ENCODE measurements at regions not wholly inside any gene's neighbourhood (a gene's known extent, or its start where the extent isn't known, plus 50 kb on each side); places are given as distances from the start of the nearest gene placed in this dataset.
"Not testable (repeated sequence)": the region's sequence is repeated elsewhere in the genome, so short reads cannot be mapped to it uniquely, and the experiment has no call there.

GRCh38 chr11:116325247-116325646, 447.5 kb downstream of the BUD13 start:
- H3K4me2 ChIP-seq (ENCODE audit: low read depth, low read length), result no peak overlapping the region
- H3K4me3 ChIP-seq (replicated peaks in 1 of 3; ENCODE audit: insufficient read depth in 1 of 3, low read depth in 2 of 3, low read length in 3 of 3), result no peak overlapping the region
- ChIA-PET CTCF (ENCODE audit: low intra/inter-chr PET ratio, low total read pairs) (no interaction called here), POLR2A (no interaction called here)
- 47% methylated on average over 3 of the region's 3 CpGs for WGBS (ENCODE audit: low lambda C conversion rate)
- H3K27ac ChIP-seq (ENCODE audit: extremely low read length, insufficient read depth, low read length), result no peak overlapping the region
- intact Hi-C loops (cut with micrococcal nuclease; ENCODE audit: unreplicated experiment) (no loop called here), in situ Hi-C loops (cut with HindIII; ENCODE audit: extremely low pct_ligation_motif_present, low pct_unique_long_range_greater_than_20kb) (no loop called here)
- 0 out of 2 replicates have a peak, but pooled peaks cover 6% of the 10 kb centered on the region for H3K9me3 ChIP-seq (ENCODE audit: low read length)
- DNase-seq (ENCODE audit: low spot score), result no peak
- FAIRE-seq, result no peak
- no peaks in the 10 kb centered on the region for H3K4me1 ChIP-seq (ENCODE audit: insufficient read depth, low read length)
- no peak overlapping the region for H2AFZ ChIP-seq (ENCODE audit: low read length)
- no peak for ATAC-seq
- H3K9ac ChIP-seq (ENCODE audit: insufficient read depth, low read depth, low read length), result no peak overlapping the region
- no peaks in the 10 kb centered on the region for H3K36me3 ChIP-seq (replicated peaks in 1 of 2; ENCODE audit: control insufficient read depth in 1 of 2, insufficient read depth in 2 of 2, low read length in 2 of 2)
- TF ChIP-seq PHF5A (CRISPR knock-in tag; IDR thresholded peaks at IDR 0.05; ENCODE audit: low read depth, unreplicated experiment) (no peak), ATF7 (IDR thresholded peaks at IDR 0.05) (peak; percentile 47; the same call in 1 of the 2 replicates), ATF7 (CRISPR knock-in tag; IDR thresholded peaks at IDR 0.05) (no peak), CHD2 (IDR thresholded peaks at IDR 0.05; ENCODE audit: low read depth, low read length) (no peak), ZSCAN22 (CRISPR knock-in tag; IDR thresholded peaks at IDR 0.05) (no peak), RAD21 (CRISPR knock-in tag; IDR thresholded peaks at IDR 0.05) (no peak), AFF4 (CRISPR knock-in tag; IDR thresholded peaks at IDR 0.05) (no peak), NR0B2 (CRISPR knock-in tag; IDR thresholded peaks at IDR 0.05) (no peak), U2AF1 (optimal IDR thresholded peaks at IDR 0.05; ENCODE audit: low read depth, low read length) (no peak), FOXC1 (CRISPR knock-in tag; IDR thresholded peaks at IDR 0.05; ENCODE audit: borderline replicate concordance) (no peak), TEF (CRISPR knock-in tag; IDR thresholded peaks at IDR 0.05) (no peak), DNMT1 (CRISPR knock-in tag; IDR thresholded peaks at IDR 0.05) (no peak), PRPF4 (IDR thresholded peaks at IDR 0.05; ENCODE audit: low read depth, low read length, poor library complexity, severe bottlenecking) (no peak), ZNF775 (CRISPR knock-in tag; IDR thresholded peaks at IDR 0.05; ENCODE audit: borderline replicate concordance) (no peak), CEBPB (IDR thresholded peaks at IDR 0.05; ENCODE audit: borderline replicate concordance, low read depth, low read length) (peak; percentile 6; the same call in 1 of the 2 replicates), CHCHD3 (CRISPR knock-in tag; IDR thresholded peaks at IDR 0.05) (no peak)
- no peaks in the 10 kb centered on the region for H3K27me3 ChIP-seq (ENCODE audit: control insufficient read depth in 1 of 2, insufficient read depth in 2 of 2, low read length in 2 of 2)
- H4K20me1 ChIP-seq (ENCODE audit: insufficient read depth, low read length), result no peaks in the 10 kb centered on the region
- H3K79me2 ChIP-seq (ENCODE audit: insufficient read depth, low read length), result no peaks in the 10 kb centered on the region
- BruUV-seq (replicated peaks), result no TSS peak

- DNase-seq (ENCODE audit: low spot score); H3K4me3 ChIP-seq (replicated peaks in 1 of 3; ENCODE audit: insufficient read depth in 1 of 3, low read depth in 2 of 3, low read length in 3 of 3); H2AFZ ChIP-seq (ENCODE audit: low read length); CTCF ChIA-PET (ENCODE audit: low intra/inter-chr PET ratio, low total read pairs); in situ Hi-C loops (cut with HindIII; ENCODE audit: extremely low pct_ligation_motif_present, low pct_unique_long_range_greater_than_20kb); H3K4me2 ChIP-seq (ENCODE audit: low read depth, low read length); FAIRE-seq; H3K79me2 ChIP-seq (ENCODE audit: insufficient read depth, low read length); H3K4me1 ChIP-seq (ENCODE audit: insufficient read depth, low read length); H3K9ac ChIP-seq (ENCODE audit: insufficient read depth, low read depth, low read length); H3K27me3 ChIP-seq (ENCODE audit: control insufficient read depth in 1 of 2, insufficient read depth in 2 of 2, low read length in 2 of 2); H3K27ac ChIP-seq (ENCODE audit: extremely low read length, insufficient read depth, low read length); H3K36me3 ChIP-seq (replicated peaks in 1 of 2; ENCODE audit: control insufficient read depth in 1 of 2, insufficient read depth in 2 of 2, low read length in 2 of 2); intact Hi-C loops (cut with micrococcal nuclease; ENCODE audit: unreplicated experiment); H3K9me3 ChIP-seq (ENCODE audit: low read length); ATAC-seq; POLR2A ChIA-PET; H4K20me1 ChIP-seq (ENCODE audit: insufficient read depth, low read length); BruUV-seq (replicated peaks): not testable (repeated sequence)
- 71% methylated on average over 6 of the region's 6 CpGs for WGBS (ENCODE audit: low lambda C conversion rate)
These were observed 448.7 kb downstream of the BUD13 start for GRCh38 chr11:116324077-116324476.

All from HepG2 (cell line).